Fibroblast of gingiva (primary cell): ENCODE measurements at regions not wholly inside any gene's neighbourhood (a gene's known extent, or its start where the extent isn't known, plus 50 kb on each side); places are given as distances from the start of the nearest gene placed in this dataset.
"Not testable (repeated sequence)": the region's sequence is repeated elsewhere in the genome, so short reads cannot be mapped to it uniquely, and the experiment has no call there.

Experiments
- DNase-seq: peaks from one replicate; pipeline ENCODE4 v3.0.0-alpha.2; 2011; ENCODE audit warnings: low read depth

DNA sequence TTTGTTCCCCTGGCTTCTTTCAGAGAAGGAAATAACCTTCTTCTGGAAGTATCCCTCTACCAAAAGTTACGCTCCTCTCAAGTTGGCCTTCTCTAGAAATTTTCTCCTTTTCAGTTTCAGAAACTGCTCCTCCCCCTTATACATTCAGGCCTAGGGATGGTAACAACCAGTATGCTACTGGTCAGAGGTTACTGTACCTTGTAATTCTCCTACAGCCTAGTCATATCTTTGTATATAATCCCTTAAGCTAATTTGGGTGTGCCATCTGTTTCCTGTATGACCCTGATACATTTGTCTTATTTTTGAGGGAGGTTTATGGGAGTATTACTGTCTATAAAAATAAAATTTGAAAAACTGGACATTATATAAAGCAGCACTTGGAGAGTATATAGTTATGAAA, 98.0 kb upstream of the NOTCH2NLA start:
- DNase-seq, result not testable (repeated sequence)

DNA sequence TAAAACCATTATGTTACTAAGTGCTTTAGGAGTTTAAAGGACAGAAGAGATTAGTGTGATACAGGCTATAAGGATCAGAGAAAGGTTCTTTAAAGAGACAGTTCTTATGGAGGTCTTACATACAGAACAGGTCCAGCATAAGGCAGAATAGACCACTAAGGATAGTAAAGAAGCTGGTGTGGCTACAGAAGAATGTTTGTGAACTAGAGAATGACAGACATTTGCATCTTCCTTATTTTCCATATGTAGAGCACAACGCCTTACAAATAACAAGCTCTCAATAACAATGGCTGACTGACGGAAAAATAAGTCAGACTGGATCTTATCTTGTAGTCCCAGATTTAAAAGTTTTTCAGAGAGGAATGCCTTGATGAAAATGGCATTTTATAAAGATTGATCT, 95.6 kb upstream of the NOTCH2NLA start:
- not testable (repeated sequence) for DNase-seq

DNA sequence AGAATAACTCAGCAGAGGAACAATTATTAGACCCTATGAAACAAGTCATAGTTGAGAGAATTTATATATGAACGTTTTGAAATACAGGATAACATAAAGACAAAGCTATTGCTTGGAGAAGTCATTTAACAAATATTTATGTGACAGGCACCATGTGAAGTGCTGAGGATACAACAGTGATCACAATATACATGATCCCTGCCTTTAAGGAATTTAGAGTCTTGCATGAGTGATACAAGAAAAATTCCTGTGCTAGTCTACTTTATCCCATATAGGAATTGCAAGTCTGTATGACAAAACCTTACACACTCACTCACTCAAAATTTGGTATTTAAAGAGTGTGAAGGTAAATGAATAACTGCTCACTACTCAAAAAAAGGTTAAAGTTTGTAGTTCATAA, 94.5 kb upstream of the NOTCH2NLA start:
- not testable (repeated sequence) for DNase-seq

DNA sequence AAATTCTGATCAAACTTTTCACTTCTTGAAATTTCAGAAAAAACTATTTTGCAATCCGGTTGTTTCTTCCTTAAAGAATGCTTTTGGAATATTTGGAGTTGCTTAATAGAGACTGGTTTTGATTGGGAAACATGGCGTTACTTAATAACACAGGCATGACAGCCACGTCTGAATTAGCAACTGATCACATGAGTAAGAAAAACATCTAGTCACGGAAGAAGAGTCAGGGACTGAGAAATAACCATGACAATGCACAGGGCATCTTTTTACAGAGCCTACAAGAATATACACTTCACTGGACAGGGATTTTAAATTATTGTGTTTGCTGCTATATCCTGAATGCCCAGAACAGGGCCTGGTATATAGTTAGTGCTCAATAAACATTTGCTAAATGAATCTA, 94.1 kb upstream of the NOTCH2NLA start:
- DNase-seq, result not testable (repeated sequence)

DNA sequence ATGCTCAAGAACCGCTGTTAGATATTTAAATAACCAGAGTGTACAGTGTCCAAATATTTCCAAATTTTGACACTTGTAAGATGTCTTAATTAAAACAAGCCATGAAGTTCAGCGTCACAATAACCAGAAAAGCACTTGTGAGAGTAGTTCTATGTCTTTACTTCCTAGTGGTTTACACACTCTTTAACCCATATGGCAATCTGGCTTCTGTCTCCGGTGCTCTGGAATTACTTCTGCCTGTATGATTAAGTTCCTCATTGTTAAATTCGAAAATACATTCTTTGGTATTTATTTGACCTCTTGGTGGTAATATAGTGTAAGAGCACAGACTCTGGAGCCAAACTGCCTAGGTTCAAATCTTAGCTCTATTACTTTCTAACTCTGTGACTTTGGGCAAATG, 89.9 kb upstream of the NOTCH2NLA start:
- DNase-seq, result not testable (repeated sequence)

DNA sequence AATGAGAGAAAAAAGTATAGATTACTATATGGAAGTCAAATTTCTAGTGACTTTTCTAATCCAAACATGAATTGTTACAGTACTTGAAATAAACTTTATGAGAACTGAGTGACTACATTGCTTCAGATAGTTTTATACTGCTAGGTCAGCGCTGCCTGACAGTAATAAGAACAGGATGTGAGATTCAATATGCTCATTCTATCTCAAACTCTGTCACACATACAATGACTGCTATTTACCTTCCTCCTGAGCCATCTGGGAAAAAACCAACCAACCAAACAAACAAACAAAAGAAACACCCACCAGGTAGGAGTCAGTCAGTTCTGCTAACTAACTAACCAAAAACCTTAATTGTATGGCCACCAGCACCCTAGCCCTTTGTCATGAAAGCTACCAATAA, 89.0 kb upstream of the NOTCH2NLA start:
- not testable (repeated sequence) for DNase-seq

DNA sequence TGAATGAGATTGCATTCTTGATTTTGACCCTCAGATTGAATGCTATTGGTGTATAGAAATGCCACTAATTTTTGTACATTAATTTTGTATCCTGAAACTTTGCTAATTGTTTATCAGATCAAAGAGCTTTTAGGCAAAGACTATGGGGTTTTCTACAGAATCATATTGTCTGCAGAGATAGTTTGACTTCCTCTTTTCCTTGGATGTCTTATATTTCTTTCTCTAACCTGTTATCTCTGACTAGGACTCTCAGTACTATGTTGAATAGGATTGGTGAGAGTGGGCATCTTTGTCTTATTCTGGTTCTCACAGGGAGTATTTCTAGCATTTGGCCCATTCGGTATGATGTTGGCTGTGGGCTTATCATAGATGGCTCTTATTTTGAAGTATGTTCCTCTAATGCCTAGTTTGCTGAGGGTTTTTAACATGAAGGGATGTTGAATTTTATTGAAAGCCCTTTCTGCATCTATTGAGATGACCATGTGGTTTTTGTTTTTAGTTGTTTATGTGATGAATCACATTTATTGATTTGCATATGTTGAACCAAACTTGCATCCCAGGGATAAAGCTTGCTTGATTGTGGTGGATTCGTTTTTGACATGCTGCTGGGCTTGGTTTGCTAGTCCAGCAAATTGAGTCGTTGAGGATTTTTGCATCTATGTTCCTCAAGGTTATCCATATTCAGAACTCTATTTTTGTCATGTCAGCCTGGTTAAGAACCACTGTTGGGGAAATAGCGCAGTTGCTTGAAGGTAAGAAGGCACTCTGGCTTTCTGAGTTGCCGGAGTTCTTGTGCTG, 85.8 kb upstream of the NOTCH2NLA start:
- DNase-seq, result not testable (repeated sequence)

DNA sequence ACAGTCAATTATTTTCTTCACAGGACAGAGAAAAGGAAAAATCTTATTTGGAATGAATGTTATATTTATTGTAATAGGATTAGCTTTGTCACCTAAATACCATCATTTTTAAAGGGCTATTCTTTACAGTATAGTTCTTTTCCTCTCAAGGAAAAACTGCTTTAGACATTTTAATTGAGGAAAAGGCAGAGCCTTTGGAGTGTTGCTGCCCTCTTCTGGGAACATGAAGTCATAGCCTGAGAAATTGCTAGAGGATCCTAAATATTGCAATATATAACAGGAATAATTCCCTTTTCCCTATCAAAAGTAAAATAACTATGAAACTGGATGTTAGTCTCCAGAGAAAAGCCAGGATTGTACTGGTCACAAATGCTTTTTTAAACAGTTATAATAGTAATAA, 81.8 kb upstream of the NOTCH2NLA start:
- not testable (repeated sequence) for DNase-seq

DNA sequence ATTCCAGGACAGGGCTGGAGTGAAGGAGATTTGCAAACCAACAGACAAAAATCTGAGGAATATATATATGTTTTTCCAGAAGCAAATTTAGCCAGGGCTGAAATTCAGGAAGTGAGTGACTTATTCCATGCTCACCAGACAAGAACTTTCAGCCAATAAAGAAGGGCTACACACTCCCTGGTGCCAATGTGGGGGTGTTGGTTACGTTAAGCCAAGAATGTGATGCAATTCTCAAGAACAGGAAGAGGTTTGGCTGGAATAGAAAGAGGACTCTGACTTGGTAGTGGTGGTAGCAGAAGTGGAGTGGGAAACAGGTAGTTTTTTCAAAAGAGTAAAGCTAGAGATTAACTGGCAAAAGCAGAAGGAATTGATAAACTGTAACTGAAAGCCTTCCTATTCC, 80.6 kb upstream of the NOTCH2NLA start:
- not testable (repeated sequence) for DNase-seq

DNA sequence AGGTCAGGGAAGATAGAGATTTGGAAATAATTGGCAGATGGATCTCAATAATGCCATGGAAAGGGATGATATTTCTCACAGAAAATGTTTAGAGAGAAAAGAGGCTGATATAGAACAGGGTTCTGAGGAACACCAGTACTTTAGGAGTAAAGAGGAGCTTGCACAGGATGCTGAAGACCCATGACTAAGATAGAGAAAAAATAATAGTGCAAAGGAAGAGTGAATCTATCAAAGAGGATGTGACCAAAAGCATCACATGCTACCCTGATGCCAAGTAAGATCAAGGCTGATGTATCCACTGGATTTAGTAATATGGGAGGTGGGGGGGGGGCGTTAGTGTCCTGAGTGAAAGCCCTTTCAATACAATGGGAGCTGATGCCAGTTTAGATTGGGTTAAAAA, 80.1 kb upstream of the NOTCH2NLA start:
- not testable (repeated sequence) for DNase-seq

DNA sequence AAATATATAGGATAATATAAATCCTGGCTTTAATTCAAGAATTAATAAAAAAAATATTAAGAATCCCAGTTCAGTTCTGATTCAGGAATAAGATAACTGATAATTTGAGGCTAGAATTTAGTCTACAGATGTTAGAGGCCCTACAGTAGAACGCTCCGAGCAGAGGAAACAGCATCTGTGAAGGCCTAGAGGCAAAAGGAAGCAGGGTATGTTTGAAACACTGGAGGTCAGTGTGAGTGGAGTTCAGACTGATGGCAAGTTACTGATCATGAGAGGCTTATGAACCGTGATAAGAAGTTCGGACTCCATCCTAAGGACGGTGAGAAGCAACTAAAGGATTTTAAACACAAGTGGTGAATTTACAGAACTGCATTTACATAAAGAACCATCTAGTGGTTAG, 79.3 kb upstream of the NOTCH2NLA start:
- not testable (repeated sequence) for DNase-seq

DNA sequence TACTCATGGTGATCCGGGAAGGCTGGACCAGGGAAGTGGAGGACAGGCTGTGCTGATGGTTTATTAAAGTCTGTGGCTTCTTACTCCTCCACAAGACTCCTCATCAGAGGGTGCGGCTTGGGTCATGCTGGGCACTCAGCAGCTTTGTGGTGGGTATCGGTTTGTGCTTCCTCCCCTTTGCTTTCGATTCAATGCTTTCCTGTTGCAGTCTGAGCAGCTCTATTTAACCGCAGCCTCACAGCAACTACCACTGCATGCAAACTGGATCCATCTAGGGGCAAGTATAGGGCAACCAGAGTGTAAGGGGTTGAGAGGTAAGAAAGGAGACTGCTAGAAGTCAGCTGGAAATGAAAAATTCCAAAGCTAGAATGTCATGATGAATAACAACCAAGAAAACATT, 78.8 kb upstream of the NOTCH2NLA start:
- DNase-seq, result not testable (repeated sequence)

DNA sequence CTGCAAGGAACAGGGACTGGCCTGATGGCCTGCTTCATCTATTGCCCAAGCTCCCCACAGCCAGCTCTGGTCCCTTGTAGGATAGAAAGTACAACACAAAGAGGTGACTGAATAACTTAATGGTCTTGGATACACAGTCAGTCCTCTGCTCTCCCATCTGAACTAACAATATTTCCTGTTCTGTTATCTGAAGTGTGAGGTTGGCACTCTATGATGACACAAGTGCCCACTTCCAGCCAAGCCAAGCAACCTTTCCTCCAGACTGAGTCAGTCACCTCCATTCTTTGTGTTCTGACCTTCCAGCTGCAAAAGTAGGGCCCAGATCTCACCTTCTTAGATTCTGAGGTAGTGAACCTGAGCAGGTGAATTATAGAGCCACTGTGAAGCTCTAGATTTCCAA, 77.8 kb upstream of the NOTCH2NLA start:
- not testable (repeated sequence) for DNase-seq

DNA sequence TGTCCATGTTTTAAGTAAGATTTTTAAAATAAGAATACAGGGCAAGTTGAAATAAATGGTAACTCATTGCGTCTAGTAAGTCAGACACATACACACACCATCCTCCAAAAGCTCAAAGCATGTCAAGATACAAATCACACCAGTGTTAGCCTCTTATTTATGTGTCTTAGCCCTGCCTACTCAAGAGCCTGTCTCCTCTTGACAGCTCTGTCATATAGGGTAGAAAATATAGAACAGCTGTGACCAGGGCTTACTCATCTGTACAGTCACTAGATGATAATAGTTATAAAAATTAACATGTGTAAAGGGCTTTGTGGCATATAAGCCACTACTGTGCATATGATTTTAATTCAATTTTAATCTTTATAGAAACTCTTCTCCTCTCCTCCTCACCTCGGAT, 76.6 kb upstream of the NOTCH2NLA start:
- DNase-seq, result not testable (repeated sequence)

DNA sequence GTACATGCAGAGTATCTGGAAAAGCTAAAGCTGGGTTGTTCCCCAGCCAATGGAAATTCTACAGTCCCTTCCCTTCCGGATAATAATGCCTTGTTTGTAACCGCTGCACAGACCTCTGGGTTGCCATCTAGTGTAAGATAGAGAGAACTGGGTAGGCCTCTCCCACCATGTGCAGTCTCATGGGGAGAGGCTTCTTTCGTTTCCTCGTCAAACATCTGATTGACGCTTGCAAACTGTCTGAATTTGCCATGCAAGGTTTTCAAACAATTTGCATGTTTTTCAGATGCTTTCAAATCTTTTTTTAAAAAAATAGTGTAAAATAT, 69.7 kb upstream of the NOTCH2NLA start:
- DNase-seq, result not testable (repeated sequence)

DNA sequence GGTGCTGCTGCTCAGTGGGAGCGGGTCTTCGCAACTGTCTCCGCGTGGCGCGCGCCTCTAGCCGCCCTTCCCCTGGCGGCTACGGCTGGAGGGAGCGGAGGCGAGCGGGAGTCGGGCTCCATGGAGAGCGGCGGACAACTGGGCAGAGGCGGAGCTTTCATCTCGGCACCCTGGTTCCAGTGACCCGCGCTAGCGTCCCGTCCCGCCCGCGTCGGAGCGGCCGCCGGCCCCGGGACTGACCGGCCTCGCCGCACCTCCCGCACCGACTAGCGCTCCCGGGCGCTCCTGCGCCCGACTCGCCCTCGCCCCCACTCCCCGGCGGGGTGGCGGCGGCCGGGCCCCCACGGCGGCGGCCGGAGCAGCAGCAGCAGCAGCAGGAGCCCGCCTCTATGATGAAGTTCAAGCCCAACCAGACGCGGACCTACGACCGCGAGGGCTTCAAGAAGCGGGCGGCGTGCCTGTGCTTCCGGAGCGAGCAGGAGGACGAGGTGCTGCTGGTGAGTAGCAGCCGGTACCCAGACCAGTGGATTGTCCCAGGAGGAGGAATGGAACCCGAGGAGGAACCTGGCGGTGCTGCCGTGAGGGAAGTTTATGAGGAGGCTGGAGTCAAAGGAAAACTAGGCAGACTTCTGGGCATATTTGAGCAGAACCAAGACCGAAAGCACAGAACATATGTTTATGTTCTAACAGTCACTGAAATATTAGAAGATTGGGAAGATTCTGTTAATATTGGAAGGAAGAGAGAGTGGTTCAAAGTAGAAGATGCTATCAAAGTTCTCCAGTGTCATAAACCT, 69.2 kb upstream of the NOTCH2NLA start:
- not testable (repeated sequence) for DNase-seq

DNA sequence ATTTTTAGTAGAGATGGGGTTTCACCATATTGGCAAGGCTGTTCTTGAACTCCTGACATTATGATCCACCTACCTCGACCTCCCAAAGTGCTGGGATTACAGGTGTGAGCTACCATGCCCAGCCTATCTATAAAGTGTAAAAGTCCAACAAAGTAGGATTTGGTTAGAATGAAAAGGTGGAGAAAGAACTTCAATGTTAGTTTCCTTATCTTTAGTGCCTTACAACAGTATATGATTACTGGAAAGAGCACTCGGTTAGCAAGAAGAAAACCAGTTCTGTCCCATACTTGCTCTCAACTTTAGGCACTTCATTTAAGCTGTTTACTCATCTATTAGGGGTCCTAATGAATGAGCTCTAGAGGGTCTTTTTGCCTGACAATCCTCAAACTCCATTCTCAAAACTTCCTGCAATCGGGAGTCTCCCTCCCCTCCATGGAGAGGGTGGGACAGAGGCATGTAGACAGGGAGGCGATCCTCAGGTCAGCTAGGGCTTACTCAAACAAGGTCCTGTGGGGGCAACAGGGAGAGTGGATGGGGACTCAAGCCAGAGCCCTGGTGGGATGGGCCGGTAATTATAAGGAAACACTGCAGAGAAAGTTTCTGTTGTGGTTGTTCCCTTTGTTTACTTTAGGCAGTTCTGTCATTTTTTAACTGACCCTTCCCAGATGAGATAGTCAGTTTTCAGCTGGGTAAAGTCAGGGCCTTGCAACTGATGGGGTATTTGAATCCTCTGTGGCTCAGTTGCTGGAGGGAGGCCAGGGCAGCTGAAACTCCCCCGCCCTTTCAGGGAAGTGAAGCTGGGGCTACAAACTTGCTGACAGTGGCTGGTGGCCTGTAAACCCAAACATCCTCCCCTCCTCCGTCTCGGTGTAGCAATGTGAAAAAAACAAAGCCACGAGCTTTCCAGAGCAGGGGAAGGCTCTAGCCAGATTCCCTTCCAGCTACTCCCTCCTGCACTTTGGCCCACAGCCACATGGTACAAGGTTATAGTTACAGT, 64.4 kb upstream of the NOTCH2NLA start:
- not testable (repeated sequence) for DNase-seq

DNA sequence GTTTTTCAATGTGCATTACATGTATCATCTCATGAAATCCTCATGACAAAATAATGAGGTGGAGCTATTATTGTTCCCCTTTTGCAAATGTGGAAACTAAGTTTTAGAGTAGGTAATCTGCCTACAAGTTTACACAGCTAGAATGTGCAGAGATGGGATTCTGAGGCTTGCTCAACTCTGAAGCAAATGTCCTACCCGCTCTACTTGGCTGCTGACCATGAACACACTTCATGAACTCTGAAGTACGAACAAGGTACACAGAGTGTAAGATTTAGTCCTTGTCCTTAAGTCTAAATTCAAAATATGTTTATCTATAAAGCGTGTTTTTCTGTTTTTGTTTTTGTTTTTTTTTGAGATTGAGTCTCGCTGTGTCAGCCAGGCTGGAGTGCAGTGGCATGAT, 63.6 kb upstream of the NOTCH2NLA start:
- DNase-seq, result not testable (repeated sequence)

DNA sequence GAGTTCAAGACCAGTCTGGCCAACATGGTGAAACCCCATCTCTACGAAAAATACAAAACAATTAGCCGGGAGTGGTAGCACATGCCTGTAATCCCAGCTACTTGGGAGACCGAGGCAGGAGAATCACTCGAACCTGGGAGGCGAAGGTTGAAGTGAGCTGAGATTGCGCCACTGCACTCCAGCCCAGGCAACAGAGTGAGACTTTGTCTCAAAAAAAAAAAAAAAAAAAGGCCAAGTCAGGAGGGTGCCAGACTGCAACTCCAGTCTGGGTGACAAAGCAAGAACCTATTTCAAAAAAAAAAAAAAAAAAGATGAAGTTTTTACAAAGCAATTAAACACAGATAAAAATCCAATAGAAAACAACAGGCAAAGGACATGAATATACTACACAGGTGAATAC, 59.1 kb upstream of the NOTCH2NLA start:
- not testable (repeated sequence) for DNase-seq

DNA sequence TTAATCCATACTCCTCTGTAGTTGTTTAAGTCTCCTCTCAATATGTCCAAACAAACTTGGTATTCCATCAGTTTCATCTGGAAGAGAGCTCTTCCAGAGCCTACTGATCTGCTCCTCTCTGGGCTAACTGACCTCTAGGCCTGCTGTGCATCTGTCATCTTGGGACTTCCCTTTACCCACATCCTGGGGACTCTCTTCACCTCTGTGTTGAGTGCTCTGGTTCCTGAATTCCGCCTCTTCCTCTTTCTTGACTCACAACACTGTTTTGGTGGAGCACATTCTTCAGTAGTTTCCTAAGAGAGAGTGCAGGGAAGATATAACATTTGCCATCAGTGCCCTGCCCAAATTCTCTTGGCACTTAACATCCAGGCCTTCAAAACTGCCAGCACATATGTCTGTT, 55.9 kb upstream of the NOTCH2NLA start:
- not testable (repeated sequence) for DNase-seq

DNA sequence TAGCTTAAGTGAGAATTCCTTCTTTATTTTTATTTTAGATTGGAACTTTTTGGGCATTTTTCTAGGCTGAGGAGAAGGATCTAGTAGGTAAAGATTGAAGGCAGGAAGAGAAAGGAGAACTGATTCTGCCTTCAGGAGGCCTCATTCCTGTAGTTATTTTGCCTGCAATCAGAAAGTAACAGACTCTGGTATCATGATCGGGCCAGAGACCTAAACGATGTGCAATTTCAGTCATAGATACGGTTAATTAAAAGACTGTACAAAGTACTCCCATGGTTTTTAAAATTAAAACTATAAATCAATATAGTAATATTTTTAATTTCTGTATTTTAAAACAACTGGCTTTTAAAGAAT, 54.7 kb upstream of the NOTCH2NLA start:
- not testable (repeated sequence) for DNase-seq
